ENCODE measurements at regions not wholly inside any gene's neighbourhood (a gene's known extent, or its start where the extent isn't known, plus 50 kb on each side); places are given as distances from the start of the nearest gene placed in this dataset.

GRCh38 chr6:67633058-67633457 is 1002.0 kb upstream of the ADGRB3 start:
- DNase-seq (ENCODE audit: extremely low read depth, insufficient read length), result no peak
- no peak for TF ChIP-seq CTCF (IDR thresholded peaks at IDR 0.05; ENCODE audit: insufficient read depth, low read length, poor library complexity, severe bottlenecking)
- Histone ChIP-seq H3K36me3 (ENCODE audit: control insufficient read depth, insufficient read depth, low read length) (no peaks in the 10 kb centered on the region), H3K27me3 (replicated peaks; ENCODE audit: control insufficient read depth, insufficient read depth, low read length) (no peaks in the 10 kb centered on the region), H3K4me3 (replicated peaks; ENCODE audit: low read depth, low read length) (no peak overlapping the region)

GRCh38 chr6:67630146-67630545 is 1004.9 kb upstream of the ADGRB3 start:
- Histone ChIP-seq H3K4me3 (replicated peaks; ENCODE audit: low read depth, low read length) (no peak overlapping the region), H3K36me3 (ENCODE audit: control insufficient read depth, insufficient read depth, low read length) (no peaks in the 10 kb centered on the region), H3K27me3 (replicated peaks; ENCODE audit: control insufficient read depth, insufficient read depth, low read length) (no peaks in the 10 kb centered on the region)
- DNase-seq (ENCODE audit: extremely low read depth, insufficient read length), result no peak
- no peak for TF ChIP-seq CTCF (IDR thresholded peaks at IDR 0.05; ENCODE audit: insufficient read depth, low read length, poor library complexity, severe bottlenecking)

- Histone ChIP-seq H3K27me3 (replicated peaks; ENCODE audit: control insufficient read depth, insufficient read depth, low read length) (no peaks in the 10 kb centered on the region), H3K36me3 (ENCODE audit: control insufficient read depth, insufficient read depth, low read length) (no peaks in the 10 kb centered on the region), H3K4me3 (replicated peaks; ENCODE audit: low read depth, low read length) (no peak overlapping the region)
- DNase-seq (ENCODE audit: extremely low read depth, insufficient read length), result no peak
- no peak for TF ChIP-seq CTCF (IDR thresholded peaks at IDR 0.05; ENCODE audit: insufficient read depth, low read length, poor library complexity, severe bottlenecking)
These were observed 1005.8 kb upstream of the ADGRB3 start for GRCh38 chr6:67629258-67629657.

- no peak for TF ChIP-seq CTCF (IDR thresholded peaks at IDR 0.05; ENCODE audit: insufficient read depth, low read length, poor library complexity, severe bottlenecking)
- DNase-seq (ENCODE audit: extremely low read depth, insufficient read length), result no peak
- Histone ChIP-seq H3K4me3 (replicated peaks; ENCODE audit: low read depth, low read length) (no peak overlapping the region), H3K27me3 (replicated peaks; ENCODE audit: control insufficient read depth, insufficient read depth, low read length) (no peaks in the 10 kb centered on the region), H3K36me3 (ENCODE audit: control insufficient read depth, insufficient read depth, low read length) (no peaks in the 10 kb centered on the region)
These were observed 1019.3 kb upstream of the ADGRB3 start for GRCh38 chr6:67615796-67616195.

GRCh38 chr6:67608099-67608749 is 1026.9 kb upstream of the ADGRB3 start:
- Histone ChIP-seq H3K4me3 (replicated peaks; ENCODE audit: low read depth, low read length) (no peak overlapping the region), H3K36me3 (ENCODE audit: control insufficient read depth, insufficient read depth, low read length) (no peaks in the 10 kb centered on the region), H3K27me3 (replicated peaks; ENCODE audit: control insufficient read depth, insufficient read depth, low read length) (no peaks in the 10 kb centered on the region)
- TF ChIP-seq CTCF (IDR thresholded peaks at IDR 0.05; ENCODE audit: insufficient read depth, low read length, poor library complexity, severe bottlenecking), result no peak
- no peak for DNase-seq (ENCODE audit: extremely low read depth, insufficient read length)
